Thoracic aorta (tissue), 2 donors: ENCODE measurements at regions not wholly inside any gene's neighbourhood (a gene's known extent, or its start where the extent isn't known, plus 50 kb on each side); places are given as distances from the start of the nearest gene placed in this dataset.
"Not testable (repeated sequence)": the region's sequence is repeated elsewhere in the genome, so short reads cannot be mapped to it uniquely, and the experiment has no call there.

Experiments
- ATAC-seq: fragments of 150-250 bp; one replicate; pipeline ENCODE4 v1.8.0; 2017; ENCODE audit warnings: low read depth; ENCODE audit not compliant: insufficient number of reproducible peaks, low FRiP score
- DNase-seq: peaks from one replicate; pipeline ENCODE4 v3.0.0-alpha.2; 2020; ENCODE audit warnings: low spot score
- H3K27ac ChIP-seq, 2 donors: fragments of 200-600 bp; sonication (generic); 1 replicate in 1 of 2; 2 replicates in 1 of 2; pipeline ENCODE4 v1.5.1; 2016; ENCODE audit warnings: mild to moderate bottlenecking in 2 of 2, moderate library complexity in 2 of 2
- H3K27me3 ChIP-seq: fragments of 200-600 bp; sonication (generic); replicated peaks from 2 replicates; pipeline ENCODE4 v1.6.0; 2016; ENCODE audit warnings: mild to moderate bottlenecking; ENCODE audit not compliant: insufficient read depth
- H3K36me3 ChIP-seq: fragments of 200-600 bp; sonication (generic); one replicate; pipeline ENCODE4 v1.5.1; 2016
- H3K4me1 ChIP-seq, 2 donors: fragments of 200-600 bp; sonication (generic); 1 replicate in 1 of 2; 2 replicates in 1 of 2; pipeline versions ENCODE4 v1.5.1 to v1.6.0; 2016; ENCODE audit warnings: low read depth in 2 of 2, mild to moderate bottlenecking in 1 of 2; ENCODE audit not compliant: control insufficient read depth in 1 of 2
- H3K4me3 ChIP-seq: fragments of 200-600 bp; sonication (generic); 2 replicates; pipeline ENCODE4 v1.5.1; 2016; ENCODE audit warnings: mild to moderate bottlenecking
- H3K9me3 ChIP-seq: fragments of 200-600 bp; sonication (generic); 2 replicates; pipeline ENCODE4 v1.5.1; 2016
- TF ChIP-seq, protein P1 (sequence below): fragments of 200-600 bp; sonication (generic); IDR thresholded peaks from one replicate; pipeline ENCODE4 v1.5.1; 2019; ENCODE audit warnings: antibody characterized with exemption

GRCh38 chr20:12130781-12131180, 213.1 kb downstream of the BTBD3 start:
- ATAC-seq (no peak), DNase-seq (no peak)
- Histone ChIP-seq H3K27ac (no peak overlapping the region), H3K4me1 (no peaks in the 10 kb centered on the region), H3K27me3 (no peaks in the 10 kb centered on the region), H3K36me3 (no peaks in the 10 kb centered on the region), H3K4me3 (no peak overlapping the region), H3K9me3 (no peaks in the 10 kb centered on the region)
- TF ChIP-seq, protein P1, sequence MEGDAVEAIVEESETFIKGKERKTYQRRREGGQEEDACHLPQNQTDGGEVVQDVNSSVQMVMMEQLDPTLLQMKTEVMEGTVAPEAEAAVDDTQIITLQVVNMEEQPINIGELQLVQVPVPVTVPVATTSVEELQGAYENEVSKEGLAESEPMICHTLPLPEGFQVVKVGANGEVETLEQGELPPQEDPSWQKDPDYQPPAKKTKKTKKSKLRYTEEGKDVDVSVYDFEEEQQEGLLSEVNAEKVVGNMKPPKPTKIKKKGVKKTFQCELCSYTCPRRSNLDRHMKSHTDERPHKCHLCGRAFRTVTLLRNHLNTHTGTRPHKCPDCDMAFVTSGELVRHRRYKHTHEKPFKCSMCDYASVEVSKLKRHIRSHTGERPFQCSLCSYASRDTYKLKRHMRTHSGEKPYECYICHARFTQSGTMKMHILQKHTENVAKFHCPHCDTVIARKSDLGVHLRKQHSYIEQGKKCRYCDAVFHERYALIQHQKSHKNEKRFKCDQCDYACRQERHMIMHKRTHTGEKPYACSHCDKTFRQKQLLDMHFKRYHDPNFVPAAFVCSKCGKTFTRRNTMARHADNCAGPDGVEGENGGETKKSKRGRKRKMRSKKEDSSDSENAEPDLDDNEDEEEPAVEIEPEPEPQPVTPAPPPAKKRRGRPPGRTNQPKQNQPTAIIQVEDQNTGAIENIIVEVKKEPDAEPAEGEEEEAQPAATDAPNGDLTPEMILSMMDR, result no peak

GRCh38 chr20:12133553-12133952, 215.9 kb downstream of the BTBD3 start:
- TF ChIP-seq, protein P1, result no peak
- H3K36me3 ChIP-seq, result no peaks in the 10 kb centered on the region
- H3K27ac ChIP-seq, result no peak overlapping the region
- ATAC-seq (no peak), DNase-seq (no peak)
- no peaks in the 10 kb centered on the region for H3K4me1 ChIP-seq
- no peak overlapping the region for H3K4me3 ChIP-seq
- H3K9me3 ChIP-seq, result peaks cover 8% of the 10 kb centered on the region
- H3K27me3 ChIP-seq, result no peaks in the 10 kb centered on the region

GRCh38 chr20:12145951-12146350, 228.3 kb downstream of the BTBD3 start:
- not testable (repeated sequence) for ATAC-seq, H3K36me3 ChIP-seq, H3K4me1 ChIP-seq, DNase-seq, H3K9me3 ChIP-seq, H3K27me3 ChIP-seq, H3K27ac ChIP-seq, H3K4me3 ChIP-seq

DNA sequence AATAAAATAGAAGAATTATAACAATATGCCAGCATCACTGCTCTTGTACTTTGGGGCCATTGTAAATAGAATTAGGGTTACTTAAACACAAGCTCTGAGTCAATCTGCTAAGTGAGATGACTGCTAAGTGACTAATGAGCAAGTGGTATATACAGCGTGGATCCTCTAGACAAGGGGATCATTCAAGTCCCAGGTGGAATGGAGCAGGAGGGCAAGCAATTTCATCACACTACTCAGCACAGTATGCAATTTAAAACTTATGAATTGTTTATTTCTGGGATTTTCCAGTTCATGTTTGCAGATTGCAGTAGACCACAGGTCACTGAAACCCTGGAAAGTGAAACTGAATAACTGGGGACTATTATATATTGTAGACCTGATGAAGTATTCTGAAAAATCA, 235.3 kb downstream of the BTBD3 start:
- TF ChIP-seq, protein P1, result no peak
- Histone ChIP-seq H3K36me3 (no peaks in the 10 kb centered on the region), H3K27me3 (no peaks in the 10 kb centered on the region), H3K4me3 (no peak overlapping the region), H3K4me1 (no peaks in the 10 kb centered on the region), H3K9me3 (no peaks in the 10 kb centered on the region), H3K27ac (no peak overlapping the region)
- DNase-seq, result no peak
- ATAC-seq, result no peak

- Histone ChIP-seq H3K4me1 (no peaks in the 10 kb centered on the region), H3K9me3 (no peaks in the 10 kb centered on the region), H3K27me3 (no peaks in the 10 kb centered on the region), H3K36me3 (no peaks in the 10 kb centered on the region), H3K4me3 (no peak overlapping the region), H3K27ac (no peak overlapping the region)
- DNase-seq, result no peak
- ATAC-seq, result no peak
- TF ChIP-seq, protein P1, result no peak
Measured at GRCh38 chr20:12153628-12154027, 235.9 kb downstream of the BTBD3 start.

DNA sequence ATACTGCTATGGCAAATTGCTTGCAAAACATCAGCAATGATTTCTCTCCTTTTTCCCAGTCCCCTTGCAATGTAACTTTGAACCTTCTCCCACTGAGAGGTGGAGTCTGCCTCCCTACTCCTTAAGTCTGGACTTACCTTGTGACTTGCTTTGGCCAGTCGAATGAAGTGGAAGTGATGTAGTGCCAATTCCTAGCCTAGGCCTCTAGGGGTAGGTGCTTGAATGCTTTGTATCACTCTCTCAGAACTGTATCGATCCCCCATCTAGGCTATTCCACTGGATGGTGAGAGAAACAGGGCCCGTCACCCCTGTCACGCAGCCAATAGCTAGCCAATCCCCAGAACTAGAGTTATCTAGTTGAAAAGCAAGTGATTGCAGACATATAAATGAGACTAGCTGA, 238.6 kb downstream of the BTBD3 start:
- DNase-seq, result no peak

More for the DNA sequence above, 238.6 kb downstream of the BTBD3 start:
- H3K27me3 ChIP-seq, result no peaks in the 10 kb centered on the region
- no peaks in the 10 kb centered on the region for H3K9me3 ChIP-seq
- TF ChIP-seq, protein P1, result no peak
- ATAC-seq, result no peak
- no peak overlapping the region for H3K27ac ChIP-seq
- H3K36me3 ChIP-seq, result no peaks in the 10 kb centered on the region
- no peak overlapping the region for H3K4me3 ChIP-seq
- no peaks in the 10 kb centered on the region for H3K4me1 ChIP-seq
